ENCODE measurements at regions not wholly inside any gene's neighbourhood (a gene's known extent, or its start where the extent isn't known, plus 50 kb on each side); places are given as distances from the start of the nearest gene placed in this dataset.

GRCh38 chr4:117014236-117014635, 71.1 kb downstream of the TRAM1L1 start:
- DNase-seq, result no peak
- peaks cover 4% of the 10 kb centered on the region for H3K9me3 Mint-ChIP-seq
- intact Hi-C loops (cut with DNase I, micrococcal nuclease), result no loop called here
- no peak overlapping the region for H3K27ac ChIP-seq (ENCODE audit: low read depth in 1 of 2, low read length in 2 of 2)
- no peaks in the 10 kb centered on the region for H3K4me1 ChIP-seq (ENCODE audit: insufficient read depth, low read length)
- no peaks in the 10 kb centered on the region for H3K36me3 ChIP-seq (ENCODE audit: insufficient read depth, low read length)
- H3K4me3 Mint-ChIP-seq, result no peak overlapping the region
- H3K27ac Mint-ChIP-seq, result no peak overlapping the region
- ATAC-seq (ENCODE audit: poor library complexity), result no peak
- no peaks in the 10 kb centered on the region for H3K27me3 ChIP-seq (ENCODE audit: control insufficient read depth in 1 of 2, insufficient read depth in 2 of 2, low read length in 2 of 2)
- no peaks in the 10 kb centered on the region for H3K4me1 Mint-ChIP-seq (ENCODE audit: low read depth)
- no peaks in the 10 kb centered on the region for H3K27me3 Mint-ChIP-seq
- TF ChIP-seq CTCF (IDR thresholded peaks at IDR 0.05), result no peak
- CTCF ChIA-PET, result no interaction called here
- H3K9me3 ChIP-seq (ENCODE audit: control insufficient read depth in 1 of 2, insufficient read depth in 1 of 2, low read length in 2 of 2), result peaks cover 0 to 7% of the 10 kb centered on the region in 2 experiments
- no peaks in the 10 kb centered on the region for H3K36me3 Mint-ChIP-seq (ENCODE audit: low read depth)
- POLR2A ChIA-PET, result no interaction called here
- H3K4me3 ChIP-seq (ENCODE audit: low read length), result no peak overlapping the region

GRCh38 chr4:117010671-117011070, 74.7 kb downstream of the TRAM1L1 start:
- Mint-ChIP-seq H3K36me3 (ENCODE audit: low read depth) (no peaks in the 10 kb centered on the region), H3K9me3 (peaks cover 11% of the 10 kb centered on the region), H3K4me3 (no peak overlapping the region), H3K27me3 (no peaks in the 10 kb centered on the region), H3K4me1 (ENCODE audit: low read depth) (no peaks in the 10 kb centered on the region), H3K27ac (no peak overlapping the region)
- TF ChIP-seq CTCF (IDR thresholded peaks at IDR 0.05), result no peak
- DNase-seq (no peak), ATAC-seq (ENCODE audit: poor library complexity) (no peak)
- Histone ChIP-seq H3K9me3 (ENCODE audit: control insufficient read depth in 1 of 2, insufficient read depth in 1 of 2, low read length in 2 of 2) (no peaks in the 10 kb centered on the region), H3K36me3 (ENCODE audit: insufficient read depth, low read length) (no peaks in the 10 kb centered on the region), H3K27ac (ENCODE audit: low read depth in 1 of 2, low read length in 2 of 2) (no peak overlapping the region), H3K4me3 (ENCODE audit: low read length) (no peak overlapping the region), H3K4me1 (ENCODE audit: insufficient read depth, low read length) (no peaks in the 10 kb centered on the region), H3K27me3 (ENCODE audit: control insufficient read depth in 1 of 2, insufficient read depth in 2 of 2, low read length in 2 of 2) (no peaks in the 10 kb centered on the region)
- POLR2A ChIA-PET, result no interaction called here
- intact Hi-C loops (cut with DNase I, micrococcal nuclease), result no loop called here
- CTCF ChIA-PET, result no interaction called here

GRCh38 chr4:117001077-117001476, 84.3 kb downstream of the TRAM1L1 start:
- no peak overlapping the region for H3K4me3 Mint-ChIP-seq
- TF ChIP-seq CTCF (IDR thresholded peaks at IDR 0.05), result no peak
- Histone ChIP-seq H3K36me3 (ENCODE audit: insufficient read depth, low read length) (no peaks in the 10 kb centered on the region), H3K4me3 (ENCODE audit: low read length) (no peak overlapping the region), H3K27ac (ENCODE audit: low read depth in 1 of 2, low read length in 2 of 2) (no peak overlapping the region), H3K4me1 (ENCODE audit: insufficient read depth, low read length) (no peaks in the 10 kb centered on the region), H3K9me3 (ENCODE audit: control insufficient read depth in 1 of 2, insufficient read depth in 1 of 2, low read length in 2 of 2) (no peaks in the 10 kb centered on the region), H3K27me3 (ENCODE audit: control insufficient read depth in 1 of 2, insufficient read depth in 2 of 2, low read length in 2 of 2) (no peaks in the 10 kb centered on the region)
- no peak for DNase-seq
- peaks cover 2% of the 10 kb centered on the region for H3K9me3 Mint-ChIP-seq
- POLR2A ChIA-PET, result no interaction called here
- ATAC-seq (ENCODE audit: poor library complexity), result no peak
- H3K4me1 Mint-ChIP-seq (ENCODE audit: low read depth), result no peaks in the 10 kb centered on the region
- H3K36me3 Mint-ChIP-seq (ENCODE audit: low read depth), result no peaks in the 10 kb centered on the region
- CTCF ChIA-PET, result no interaction called here
- no peak overlapping the region for H3K27ac Mint-ChIP-seq
- no peaks in the 10 kb centered on the region for H3K27me3 Mint-ChIP-seq
- intact Hi-C loops (cut with DNase I, micrococcal nuclease), result no loop called here
